Epithelial cell of esophagus (primary cell): ENCODE measurements at regions not wholly inside any gene's neighbourhood (a gene's known extent, or its start where the extent isn't known, plus 50 kb on each side); places are given as distances from the start of the nearest gene placed in this dataset.

Experiments used
- DNase-seq: peaks from one replicate; pipeline ENCODE4 v3.0.0; 2010; ENCODE audit warnings: low read depth
- H3K4me3 ChIP-seq: 2 replicates; pipeline ENCODE4 v1.5.1; 2011; ENCODE audit warnings: mild to moderate bottlenecking, low read length, control low read depth
- CTCF ChIP-seq: IDR thresholded peaks from 2 replicates; pipeline ENCODE4 v1.5.1; 2011; ENCODE audit warnings: low read depth, mild to moderate bottlenecking, low read length, control low read depth, inconsistent platforms; ENCODE audit not compliant: insufficient read depth; ENCODE audit errors: missing control alignments

GRCh38 chr7:114107522-114107921 is 188.7 kb upstream of the PPP1R3A start:
- DNase-seq = no peak
- no peak overlapping the region for H3K4me3 ChIP-seq
- no peak for TF ChIP-seq CTCF

GRCh38 chr7:114104035-114104434 is 185.2 kb upstream of the PPP1R3A start:
- H3K4me3 ChIP-seq = no peak overlapping the region
- TF ChIP-seq CTCF = no peak
- DNase-seq = no peak

- H3K4me3 ChIP-seq = no peak overlapping the region
- TF ChIP-seq CTCF = no peak
- DNase-seq = no peak
Observed at GRCh38 chr7:114102996-114103395, 184.2 kb upstream of the PPP1R3A start.

- DNase-seq = no peak
- H3K4me3 ChIP-seq = no peak overlapping the region
- TF ChIP-seq CTCF = no peak
Observed at GRCh38 chr7:114102131-114102530, 183.3 kb upstream of the PPP1R3A start.

GRCh38 chr7:114100810-114101209 is 182.0 kb upstream of the PPP1R3A start:
- no peak for DNase-seq
- no peak overlapping the region for H3K4me3 ChIP-seq
- TF ChIP-seq CTCF = no peak

GRCh38 chr7:114099337-114099736 is 180.5 kb upstream of the PPP1R3A start:
- no peak for TF ChIP-seq CTCF
- no peak overlapping the region for H3K4me3 ChIP-seq
- no peak for DNase-seq

- no peak for DNase-seq
- no peak for TF ChIP-seq CTCF
Observed at GRCh38 chr7:114095885-114096284, 177.1 kb upstream of the PPP1R3A start.

More at GRCh38 chr7:114095885-114096284, 177.1 kb upstream of the PPP1R3A start:
- H3K4me3 ChIP-seq = no peak overlapping the region
